ENCODE measurements at regions not wholly inside any gene's neighbourhood (a gene's known extent, or its start where the extent isn't known, plus 50 kb on each side); places are given as distances from the start of the nearest gene placed in this dataset.
"Not testable (repeated sequence)": the region's sequence is repeated elsewhere in the genome, so short reads cannot be mapped to it uniquely, and the experiment has no call there.

DNA sequence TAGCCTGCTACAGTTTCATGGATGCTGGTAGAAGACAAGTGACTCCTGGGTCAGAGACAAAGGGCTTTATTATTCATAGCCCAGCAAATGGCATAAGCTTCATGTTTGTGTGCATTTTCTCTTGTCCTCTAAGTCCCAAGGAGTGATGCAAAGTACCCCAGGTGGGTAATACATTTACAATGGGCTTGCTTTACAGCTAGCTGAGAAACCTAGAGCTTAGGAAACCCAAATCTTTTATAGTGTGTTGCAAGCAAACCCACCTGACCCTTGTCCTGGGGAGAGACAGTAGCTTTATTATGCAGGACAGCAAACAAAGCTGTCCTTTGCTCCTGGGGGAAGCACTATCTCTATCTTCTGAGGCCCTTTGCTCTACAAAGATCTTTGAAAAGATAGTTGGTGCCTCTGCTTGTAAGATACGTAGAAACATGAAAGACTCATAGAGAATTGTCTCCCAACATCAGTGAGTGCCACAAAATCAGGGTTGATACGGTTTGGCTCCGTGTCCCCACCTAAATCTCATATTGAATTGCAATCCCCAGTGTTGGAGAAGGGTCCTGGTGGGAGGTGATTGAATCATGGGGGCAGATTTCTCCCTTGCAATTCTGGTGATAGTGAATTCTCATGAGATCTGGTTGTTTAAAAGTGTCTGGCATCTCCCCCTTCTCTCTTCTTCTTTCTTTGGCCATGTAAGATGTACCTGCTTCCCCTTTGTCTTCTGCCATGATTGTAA, 315.8 kb upstream of the USP24 start:
- no peak overlapping the region for H3K4me3 ChIP-seq (ENCODE audit: low read length)
- no peak for TF ChIP-seq ZNF274 (IDR thresholded peaks at IDR 0.05; ENCODE audit: low read depth, low read length)

DNA sequence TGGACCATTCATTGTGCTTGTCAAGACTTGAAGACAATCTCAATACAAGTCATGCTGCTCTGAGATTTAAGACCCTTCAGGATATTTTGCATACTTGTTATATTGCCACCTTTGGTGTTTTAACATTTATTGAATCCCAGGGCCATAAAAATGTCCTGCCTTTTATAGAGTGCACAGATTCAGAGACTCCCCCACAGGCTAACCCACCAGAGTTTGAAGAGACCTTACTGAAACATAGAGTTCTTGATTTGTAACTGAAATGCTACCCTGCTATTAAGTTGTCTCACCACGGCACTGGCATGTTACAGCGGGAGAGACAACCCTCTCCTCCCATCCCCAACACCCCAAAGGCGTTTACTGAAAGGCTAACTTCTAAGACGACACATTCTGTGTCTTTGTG, 313.9 kb upstream of the USP24 start:
- no peak for TF ChIP-seq ZNF274 (IDR thresholded peaks at IDR 0.05; ENCODE audit: low read depth, low read length)
- no peak overlapping the region for H3K4me3 ChIP-seq (ENCODE audit: low read length)

DNA sequence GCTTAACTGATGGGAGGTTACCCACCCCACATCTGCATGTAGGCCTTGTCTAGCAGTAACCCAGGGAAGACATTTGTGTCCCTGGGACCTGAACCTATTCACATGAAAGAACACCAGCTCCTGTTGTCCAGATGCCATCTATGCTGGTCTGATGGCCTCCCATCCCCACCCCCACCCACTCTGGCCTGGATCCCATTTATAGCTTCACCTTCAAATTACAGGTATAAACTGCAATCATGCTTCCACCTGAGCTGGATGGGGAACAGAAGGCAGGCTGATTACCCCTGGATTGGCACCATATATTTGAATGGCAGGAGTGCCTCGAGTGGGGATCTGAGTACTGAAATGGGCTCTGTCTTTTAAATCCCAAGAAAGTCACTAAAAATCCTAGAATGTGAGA, 312.7 kb upstream of the USP24 start:
- TF ChIP-seq ZNF274 (IDR thresholded peaks at IDR 0.05; ENCODE audit: low read depth, low read length): no peak
- no peak overlapping the region for H3K4me3 ChIP-seq (ENCODE audit: low read length)

DNA sequence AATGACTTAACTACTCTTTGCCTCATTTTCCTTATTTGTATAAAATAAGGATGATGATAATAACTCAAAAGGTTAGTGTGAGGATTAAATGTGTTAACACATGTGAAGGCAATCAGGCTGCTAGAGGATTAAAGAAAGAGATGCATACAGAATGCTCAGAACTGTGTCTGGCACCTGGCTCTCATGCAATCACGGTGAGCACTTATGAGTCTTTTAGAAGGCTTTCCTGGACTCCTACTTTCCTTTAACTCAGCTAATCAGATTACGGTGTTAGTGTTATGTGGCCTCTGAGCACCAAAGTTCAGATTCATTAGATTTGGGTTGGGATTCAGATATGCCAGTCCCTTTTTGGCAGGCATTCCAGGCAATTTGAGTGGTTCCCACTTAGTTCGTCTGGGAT, 311.6 kb upstream of the USP24 start:
- no peak for TF ChIP-seq ZNF274 (IDR thresholded peaks at IDR 0.05; ENCODE audit: low read depth, low read length)
- H3K4me3 ChIP-seq (ENCODE audit: low read length): no peak overlapping the region

DNA sequence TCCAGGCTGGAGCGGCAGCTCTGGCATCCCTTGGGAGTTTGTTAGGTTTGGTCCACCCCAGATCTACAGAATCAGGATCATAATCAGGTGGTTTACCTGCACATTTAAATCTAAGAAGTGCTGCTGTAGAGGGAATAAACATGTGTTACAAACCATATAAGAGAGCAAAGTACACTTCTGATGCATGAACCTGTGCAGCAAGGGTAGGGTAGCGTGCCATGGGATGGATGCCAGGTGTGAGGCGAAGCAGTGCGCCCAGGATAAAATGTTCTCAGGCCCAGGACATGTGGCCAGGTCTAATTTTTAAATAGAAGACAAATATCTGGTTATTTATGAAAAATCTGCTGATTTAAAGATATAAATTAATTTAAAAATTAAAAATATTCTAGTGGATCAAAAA, 308.8 kb upstream of the USP24 start:
- H3K4me3 ChIP-seq (ENCODE audit: low read length): no peak overlapping the region
- TF ChIP-seq ZNF274 (IDR thresholded peaks at IDR 0.05; ENCODE audit: low read depth, low read length): no peak

DNA sequence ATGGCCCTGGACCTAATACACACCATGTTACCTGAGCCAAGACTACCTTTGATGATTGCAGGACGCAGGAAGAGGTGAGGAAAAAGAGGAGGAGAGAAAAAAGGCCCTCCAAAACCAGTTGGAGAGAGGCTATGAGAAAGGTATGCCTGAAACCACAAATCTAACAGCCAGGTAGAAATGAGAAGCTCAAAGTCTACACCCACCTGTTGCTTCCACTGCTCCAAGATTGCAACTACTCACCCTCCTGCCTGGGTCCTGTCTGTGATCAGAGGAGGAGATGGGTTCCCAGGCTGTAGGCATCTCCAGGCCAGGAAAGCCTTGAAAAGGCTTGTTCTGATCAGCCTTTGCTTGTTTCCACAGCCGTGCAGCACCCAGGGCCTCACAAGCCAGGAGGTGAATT, 307.8 kb upstream of the USP24 start:
- no peak for TF ChIP-seq ZNF274 (IDR thresholded peaks at IDR 0.05; ENCODE audit: low read depth, low read length)
- H3K4me3 ChIP-seq (ENCODE audit: low read length): no peak overlapping the region

DNA sequence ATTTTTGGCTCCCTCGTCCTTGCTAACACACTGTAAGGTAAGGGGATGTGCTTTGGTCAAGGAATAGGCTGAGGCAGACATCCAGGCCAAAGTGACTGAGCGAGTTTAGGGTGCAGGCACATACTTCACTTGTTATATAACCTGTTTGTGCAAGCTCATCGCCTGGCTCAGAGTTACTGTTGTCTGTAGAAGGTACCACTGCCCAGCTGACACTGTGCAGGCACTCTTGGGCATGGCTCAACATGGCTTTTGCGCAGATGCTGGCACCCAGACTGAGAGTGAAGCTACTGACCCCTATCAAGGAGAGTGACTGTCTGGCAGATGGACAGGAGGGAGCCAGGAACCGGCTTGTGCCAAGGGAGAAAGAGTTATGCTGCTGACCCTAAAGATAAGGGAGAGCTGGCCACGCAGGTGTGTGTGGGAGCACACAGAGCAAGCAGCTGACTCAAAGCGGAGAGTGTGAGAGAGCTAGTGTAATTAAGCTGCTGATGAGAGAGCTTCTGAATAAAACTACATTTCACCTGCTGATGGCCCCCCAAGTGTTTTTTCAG, 307.3 kb upstream of the USP24 start:
- TF ChIP-seq ZNF274 (IDR thresholded peaks at IDR 0.05; ENCODE audit: low read depth, low read length): no peak

DNA sequence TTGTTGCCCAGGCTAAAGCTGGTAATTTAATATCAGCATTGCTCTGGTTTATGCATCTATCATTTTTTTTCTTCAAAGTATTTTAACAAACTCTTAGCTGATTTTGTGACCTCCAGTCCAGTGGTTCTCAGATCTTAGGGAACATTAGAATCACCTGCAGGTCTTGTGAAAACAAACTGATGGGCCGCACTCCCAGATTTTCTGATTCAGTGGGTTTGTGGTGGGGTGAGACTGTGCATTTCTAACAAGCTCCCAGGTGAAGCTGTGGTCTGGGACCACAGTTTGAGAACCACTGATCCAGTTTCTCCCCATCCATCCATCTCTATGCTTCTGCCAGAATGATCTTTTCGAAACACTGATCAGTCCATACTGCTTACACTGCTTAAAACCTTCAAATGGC, 305.7 kb upstream of the USP24 start:
- no peak overlapping the region for H3K4me3 ChIP-seq (ENCODE audit: low read length)
- TF ChIP-seq ZNF274 (IDR thresholded peaks at IDR 0.05; ENCODE audit: low read depth, low read length): no peak

More for the DNA sequence above, 307.3 kb upstream of the USP24 start:
- no peak overlapping the region for H3K4me3 ChIP-seq (ENCODE audit: low read length)

DNA sequence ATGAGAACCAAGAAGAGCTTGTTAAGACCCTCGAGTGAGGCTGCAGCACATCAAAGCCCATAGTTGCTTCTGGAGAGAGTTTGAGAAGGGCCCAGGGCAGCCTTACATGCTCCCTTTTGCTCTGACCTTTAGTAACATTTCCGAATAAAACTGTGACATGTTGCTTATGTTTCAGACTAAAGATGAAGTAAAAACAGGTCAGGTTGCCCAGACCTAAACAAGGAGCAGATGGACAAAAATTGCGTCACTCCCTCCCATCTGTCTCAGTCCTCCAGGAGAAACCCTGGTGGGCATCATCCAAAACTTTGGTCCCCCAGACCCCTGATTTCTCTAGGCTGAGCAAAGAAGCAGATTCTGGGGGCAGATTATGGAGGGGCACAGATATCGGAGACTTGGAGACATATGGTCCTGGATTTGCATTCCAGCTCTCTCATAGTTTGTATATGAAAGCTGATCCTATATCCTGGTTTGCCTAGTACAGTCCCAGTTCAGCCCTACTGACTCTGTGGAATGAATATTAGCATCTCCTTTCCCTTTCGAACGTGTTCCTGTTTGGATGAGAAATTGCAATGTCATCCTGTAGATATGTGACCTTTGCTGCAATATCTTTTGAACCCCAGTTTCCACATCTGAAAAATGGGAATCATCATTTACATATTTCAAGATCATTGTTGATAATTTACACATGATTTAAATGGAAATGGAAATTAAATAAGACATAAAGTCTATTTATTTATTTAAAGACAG, 304.9 kb upstream of the USP24 start:
- H3K4me3 ChIP-seq (ENCODE audit: low read length): no peak overlapping the region
- no peak for TF ChIP-seq ZNF274 (IDR thresholded peaks at IDR 0.05; ENCODE audit: low read depth, low read length)

DNA sequence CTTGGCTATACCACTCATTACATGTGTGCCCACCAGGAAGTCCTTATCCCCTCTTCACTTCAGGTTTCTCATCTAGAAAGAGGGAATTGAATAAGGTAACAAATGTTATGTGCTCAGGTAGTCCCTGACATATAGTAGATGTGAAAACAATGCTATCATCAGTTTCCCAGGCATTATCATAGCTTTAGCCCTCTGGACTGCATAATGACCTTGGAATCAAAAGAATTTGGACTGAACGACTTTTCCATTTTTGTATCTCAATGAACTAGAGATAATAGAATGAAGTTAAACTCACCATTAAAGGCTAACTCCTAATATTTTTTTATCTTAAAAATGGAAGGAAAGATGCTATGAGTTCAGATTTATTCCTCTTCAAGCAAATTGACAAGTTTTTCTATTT, 304.1 kb upstream of the USP24 start:
- no peak for TF ChIP-seq ZNF274 (IDR thresholded peaks at IDR 0.05; ENCODE audit: low read depth, low read length)

DNA sequence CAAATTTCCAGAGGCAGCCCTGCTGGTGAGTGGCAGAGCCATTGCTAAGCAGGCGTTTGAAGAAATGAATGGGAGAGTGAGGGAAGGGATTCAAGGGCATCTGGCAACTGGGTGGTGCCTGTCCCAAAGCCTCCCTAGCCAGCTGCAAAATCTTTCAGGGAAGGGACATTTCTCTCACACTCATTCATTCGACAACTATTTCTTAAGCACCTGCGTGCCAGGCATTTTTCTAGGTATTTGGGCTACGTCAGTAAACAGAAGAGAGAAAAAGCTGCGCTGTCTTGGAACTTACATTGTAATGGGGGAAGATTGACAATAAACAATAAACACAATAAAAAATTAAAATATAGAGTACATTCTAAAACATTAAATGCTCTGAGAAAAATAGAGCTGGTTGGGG, 301.9 kb upstream of the USP24 start:
- H3K4me3 ChIP-seq (ENCODE audit: low read length): no peak overlapping the region
- TF ChIP-seq ZNF274 (IDR thresholded peaks at IDR 0.05; ENCODE audit: low read depth, low read length): no peak

More for the DNA sequence above, 304.1 kb upstream of the USP24 start:
- no peak overlapping the region for H3K4me3 ChIP-seq (ENCODE audit: low read length)

DNA sequence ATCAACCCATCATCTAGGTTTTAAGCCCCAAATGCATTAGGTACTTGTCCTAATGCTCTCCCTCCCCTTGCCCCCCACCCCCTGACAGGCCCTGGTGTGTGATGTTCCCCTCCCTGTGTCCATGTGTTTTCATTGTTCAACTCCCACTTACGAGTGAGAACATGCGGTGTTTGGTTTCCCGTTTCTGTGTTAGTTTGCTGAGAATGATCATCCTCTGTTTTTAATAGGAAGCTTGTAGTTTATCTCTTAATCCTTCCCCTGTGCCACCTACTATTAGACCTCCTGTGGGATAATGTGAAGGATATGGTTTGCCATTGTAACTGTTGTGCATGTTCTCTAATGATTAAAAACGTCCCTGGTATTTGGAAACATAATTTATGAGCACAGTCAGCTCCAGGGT, 299.4 kb upstream of the USP24 start:
- H3K4me3 ChIP-seq (ENCODE audit: low read length): not testable (repeated sequence)

DNA sequence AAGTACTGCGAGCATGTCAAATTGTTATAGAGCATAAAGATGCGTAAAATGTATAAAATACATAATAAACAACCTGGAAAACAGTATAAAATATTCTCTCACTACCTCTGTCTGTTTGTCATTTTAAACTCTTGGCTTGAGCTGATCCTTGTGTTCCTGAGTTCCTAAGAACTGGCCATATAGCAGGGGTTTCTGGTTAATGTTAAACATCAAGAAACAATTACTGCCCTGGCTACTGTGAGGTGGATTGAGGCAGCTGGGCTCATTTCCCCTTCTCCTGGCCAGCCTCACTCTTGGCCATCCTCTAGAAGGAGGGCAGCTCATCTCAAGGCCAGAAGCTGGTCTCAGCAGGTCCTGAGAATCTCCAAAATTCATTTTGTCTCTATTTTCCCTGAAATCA, 297.3 kb upstream of the USP24 start:
- H3K4me3 ChIP-seq (ENCODE audit: low read length): no peak overlapping the region
- no peak for TF ChIP-seq ZNF274 (IDR thresholded peaks at IDR 0.05; ENCODE audit: low read depth, low read length)

DNA sequence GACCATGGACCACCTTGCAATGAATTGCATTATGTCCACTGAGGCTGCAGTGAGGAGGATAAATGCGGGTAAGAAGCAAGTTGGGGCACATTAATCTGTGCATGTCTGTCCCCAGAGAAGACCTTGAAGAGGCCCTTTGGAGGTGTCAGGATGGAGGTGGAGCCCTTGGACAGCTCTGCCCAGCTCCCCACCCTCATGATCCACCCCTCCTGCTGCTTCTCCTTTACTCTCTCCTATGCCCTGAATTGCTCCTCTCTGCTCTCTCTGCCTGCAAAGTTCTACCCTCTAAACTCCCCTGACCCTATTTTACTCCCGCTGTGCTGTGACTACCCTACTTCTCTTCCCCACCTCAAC, 292.4 kb upstream of the USP24 start:
- no peak for TF ChIP-seq ZNF274 (IDR thresholded peaks at IDR 0.05; ENCODE audit: low read depth, low read length)
- no peak overlapping the region for H3K4me3 ChIP-seq (ENCODE audit: low read length)

Measured in GM08714 (cell line).